ENCODE measurements at regions not wholly inside any gene's neighbourhood (a gene's known extent, or its start where the extent isn't known, plus 50 kb on each side); places are given as distances from the start of the nearest gene placed in this dataset.

- no peaks in the 10 kb centered on the region for H3K27me3 ChIP-seq (ENCODE audit: control insufficient read depth, insufficient read depth, low read length)
- DNase-seq: no peak
- Mint-ChIP-seq H3K9me3 (no peaks in the 10 kb centered on the region), H3K27me3 (no peaks in the 10 kb centered on the region), H3K27ac (no peak overlapping the region), H3K36me3 (no peaks in the 10 kb centered on the region), H3K4me1 (peaks cover 0 to 11% (median 2%) of the 10 kb centered on the region in 4 donors), H3K4me3 (no peak overlapping the region)
- no peak overlapping the region for H3K27ac ChIP-seq (ENCODE audit: insufficient read depth, low read length, poor library complexity, severe bottlenecking)
- H3K9me3 ChIP-seq (ENCODE audit: control insufficient read depth in 2 of 2, low read length in 2 of 2): no peaks in the 10 kb centered on the region
- H3K4me1 ChIP-seq (ENCODE audit: control insufficient read depth, insufficient read depth, low read length, poor library complexity, severe bottlenecking): no peaks in the 10 kb centered on the region
- H3K36me3 ChIP-seq (ENCODE audit: control insufficient read depth, insufficient read depth, low read length): no peaks in the 10 kb centered on the region
- H3K4me3 ChIP-seq (ENCODE audit: low read depth, low read length): no peak overlapping the region
- no peak for ATAC-seq (ENCODE audit: low read depth in 2 of 2)
These were observed 130.2 kb upstream of the SPEF2 start for GRCh38 chr5:35487233-35488025.

- no peaks in the 10 kb centered on the region for H3K27me3 Mint-ChIP-seq
- no peaks in the 10 kb centered on the region for H3K36me3 ChIP-seq (ENCODE audit: control insufficient read depth, insufficient read depth, low read length)
- no peak overlapping the region for H3K4me3 ChIP-seq (ENCODE audit: low read depth, low read length)
- H3K27me3 ChIP-seq (ENCODE audit: control insufficient read depth, insufficient read depth, low read length): no peaks in the 10 kb centered on the region
- no peaks in the 10 kb centered on the region for H3K9me3 Mint-ChIP-seq
- no peak for ATAC-seq (ENCODE audit: low read depth in 2 of 2)
- no peak for DNase-seq
- H3K36me3 Mint-ChIP-seq: no peaks in the 10 kb centered on the region
- no peak overlapping the region for H3K4me3 Mint-ChIP-seq
- peaks cover 0 to 13% (median 2%) of the 10 kb centered on the region in 4 donors for H3K4me1 Mint-ChIP-seq
- peak overlapping the region in 1 of 3 donors; percentile 43 for H3K27ac Mint-ChIP-seq
- no peak overlapping the region for H3K27ac ChIP-seq (ENCODE audit: insufficient read depth, low read length, poor library complexity, severe bottlenecking)
- H3K4me1 ChIP-seq (ENCODE audit: control insufficient read depth, insufficient read depth, low read length, poor library complexity, severe bottlenecking): no peaks in the 10 kb centered on the region
- H3K9me3 ChIP-seq (ENCODE audit: control insufficient read depth in 2 of 2, low read length in 2 of 2): no peaks in the 10 kb centered on the region
These were observed 132.2 kb upstream of the SPEF2 start for GRCh38 chr5:35485487-35485886.

GRCh38 chr5:35484241-35484640 lies 133.4 kb upstream of the SPEF2 start:
- Histone ChIP-seq H3K27ac (ENCODE audit: insufficient read depth, low read length, poor library complexity, severe bottlenecking) (no peak overlapping the region), H3K36me3 (ENCODE audit: control insufficient read depth, insufficient read depth, low read length) (no peaks in the 10 kb centered on the region), H3K9me3 (ENCODE audit: control insufficient read depth in 2 of 2, low read length in 2 of 2) (no peaks in the 10 kb centered on the region), H3K27me3 (ENCODE audit: control insufficient read depth, insufficient read depth, low read length) (no peaks in the 10 kb centered on the region), H3K4me1 (ENCODE audit: control insufficient read depth, insufficient read depth, low read length, poor library complexity, severe bottlenecking) (no peaks in the 10 kb centered on the region), H3K4me3 (ENCODE audit: low read depth, low read length) (no peak overlapping the region)
- no peak for DNase-seq
- Mint-ChIP-seq H3K4me1 (peaks cover 5 to 10% (median 9%) of the 10 kb centered on the region in 4 donors), H3K27me3 (no peaks in the 10 kb centered on the region), H3K36me3 (peaks cover under 1% of the 10 kb centered on the region), H3K27ac (no peak overlapping the region), H3K4me3 (no peak overlapping the region), H3K9me3 (peaks cover 0 to 3% (median 0%) of the 10 kb centered on the region in 7 donors)
- ATAC-seq (ENCODE audit: low read depth in 2 of 2): no peak

- H3K27ac Mint-ChIP-seq: no peak overlapping the region
- H3K4me3 Mint-ChIP-seq: no peak overlapping the region
These were observed 133.9 kb upstream of the SPEF2 start for GRCh38 chr5:35483780-35484179.

GRCh38 chr5:35483191-35483590 lies 134.5 kb upstream of the SPEF2 start:
- Histone ChIP-seq H3K27me3 (ENCODE audit: control insufficient read depth, insufficient read depth, low read length) (no peaks in the 10 kb centered on the region), H3K27ac (ENCODE audit: insufficient read depth, low read length, poor library complexity, severe bottlenecking) (no peak overlapping the region), H3K9me3 (ENCODE audit: control insufficient read depth in 2 of 2, low read length in 2 of 2) (no peaks in the 10 kb centered on the region), H3K4me3 (ENCODE audit: low read depth, low read length) (no peak overlapping the region), H3K4me1 (ENCODE audit: control insufficient read depth, insufficient read depth, low read length, poor library complexity, severe bottlenecking) (no peaks in the 10 kb centered on the region), H3K36me3 (ENCODE audit: control insufficient read depth, insufficient read depth, low read length) (no peaks in the 10 kb centered on the region)
- H3K27me3 Mint-ChIP-seq: no peaks in the 10 kb centered on the region
- no peak overlapping the region for H3K27ac Mint-ChIP-seq
- H3K4me1 Mint-ChIP-seq: peaks cover 10 to 14% (median 13%) of the 10 kb centered on the region in 4 donors
- H3K36me3 Mint-ChIP-seq: peaks cover 4% of the 10 kb centered on the region
- ATAC-seq (ENCODE audit: low read depth in 2 of 2): no peak
- peaks cover 0 to 5% (median 0%) of the 10 kb centered on the region in 7 donors for H3K9me3 Mint-ChIP-seq
- no peak for DNase-seq
- H3K4me3 Mint-ChIP-seq: no peak overlapping the region

More at GRCh38 chr5:35483780-35484179, 133.9 kb upstream of the SPEF2 start:
- ATAC-seq (ENCODE audit: low read depth in 2 of 2) (no peak), DNase-seq (no peak)
- Mint-ChIP-seq H3K36me3 (peaks cover 4% of the 10 kb centered on the region), H3K9me3 (peaks cover 0 to 5% (median 0%) of the 10 kb centered on the region in 7 donors), H3K4me1 (peaks cover 10 to 14% (median 13%) of the 10 kb centered on the region in 4 donors), H3K27me3 (no peaks in the 10 kb centered on the region)
- Histone ChIP-seq H3K36me3 (ENCODE audit: control insufficient read depth, insufficient read depth, low read length) (no peaks in the 10 kb centered on the region), H3K4me1 (ENCODE audit: control insufficient read depth, insufficient read depth, low read length, poor library complexity, severe bottlenecking) (no peaks in the 10 kb centered on the region), H3K27ac (ENCODE audit: insufficient read depth, low read length, poor library complexity, severe bottlenecking) (no peak overlapping the region), H3K9me3 (ENCODE audit: control insufficient read depth in 2 of 2, low read length in 2 of 2) (no peaks in the 10 kb centered on the region), H3K4me3 (ENCODE audit: low read depth, low read length) (no peak overlapping the region), H3K27me3 (ENCODE audit: control insufficient read depth, insufficient read depth, low read length) (no peaks in the 10 kb centered on the region)

GRCh38 chr5:35482167-35482755 lies 135.4 kb upstream of the SPEF2 start:
- H3K4me3 Mint-ChIP-seq: no peak overlapping the region
- H3K27me3 ChIP-seq (ENCODE audit: control insufficient read depth, insufficient read depth, low read length): no peaks in the 10 kb centered on the region
- ATAC-seq (ENCODE audit: low read depth in 2 of 2): no peak

GRCh38 chr5:35478856-35479682 lies 138.6 kb upstream of the SPEF2 start:
- Mint-ChIP-seq H3K4me3 (peak overlapping the region; percentile 59 to 82 (median 78)), H3K9me3 (peaks cover 0 to 5% (median 0%) of the 10 kb centered on the region in 7 donors), H3K36me3 (peaks cover 4% of the 10 kb centered on the region), H3K4me1 (peaks cover 10 to 14% (median 13%) of the 10 kb centered on the region in 4 donors), H3K27ac (peak overlapping the region; percentile 29 to 93 (median 77)), H3K27me3 (no peaks in the 10 kb centered on the region)
- no peaks in the 10 kb centered on the region for H3K27me3 ChIP-seq (ENCODE audit: control insufficient read depth, insufficient read depth, low read length)
- DNase-seq (peak in 2 of 3 donors; percentile 22 to 72), ATAC-seq (ENCODE audit: low read depth in 2 of 2) (peak; percentile 31 to 63)
- H3K9me3 ChIP-seq (ENCODE audit: control insufficient read depth in 2 of 2, low read length in 2 of 2): no peaks in the 10 kb centered on the region
- no peak overlapping the region for H3K27ac ChIP-seq (ENCODE audit: insufficient read depth, low read length, poor library complexity, severe bottlenecking)
- H3K4me3 ChIP-seq (ENCODE audit: low read depth, low read length): peak overlapping the region; percentile 82
- H3K4me1 ChIP-seq (ENCODE audit: control insufficient read depth, insufficient read depth, low read length, poor library complexity, severe bottlenecking): no peaks in the 10 kb centered on the region
- no peaks in the 10 kb centered on the region for H3K36me3 ChIP-seq (ENCODE audit: control insufficient read depth, insufficient read depth, low read length)

More at GRCh38 chr5:35482167-35482755, 135.4 kb upstream of the SPEF2 start:
- Histone ChIP-seq H3K9me3 (ENCODE audit: control insufficient read depth in 2 of 2, low read length in 2 of 2) (no peaks in the 10 kb centered on the region), H3K27ac (ENCODE audit: insufficient read depth, low read length, poor library complexity, severe bottlenecking) (no peak overlapping the region), H3K4me1 (ENCODE audit: control insufficient read depth, insufficient read depth, low read length, poor library complexity, severe bottlenecking) (no peaks in the 10 kb centered on the region), H3K4me3 (ENCODE audit: low read depth, low read length) (no peak overlapping the region), H3K36me3 (ENCODE audit: control insufficient read depth, insufficient read depth, low read length) (no peaks in the 10 kb centered on the region)
- DNase-seq: no peak
- Mint-ChIP-seq H3K27ac (no peak overlapping the region), H3K4me1 (peaks cover 10 to 14% (median 13%) of the 10 kb centered on the region in 4 donors), H3K9me3 (peaks cover 0 to 5% (median 0%) of the 10 kb centered on the region in 7 donors), H3K36me3 (peaks cover 4% of the 10 kb centered on the region), H3K27me3 (no peaks in the 10 kb centered on the region)

Data from CD4-positive, CD25-positive, alpha-beta regulatory T cell (primary cell).